BJ (cell line): ENCODE measurements at regions not wholly inside any gene's neighbourhood (a gene's known extent, or its start where the extent isn't known, plus 50 kb on each side); places are given as distances from the start of the nearest gene placed in this dataset.

Experiments used
- CTCF ChIA-PET: fragments of 350-600 bp; formaldehyde crosslinking; extraction: SDS; loops from one replicate; lab custom pipeline; 2021; ENCODE audit warnings: antibody characterized with exemption, inconsistent platforms; lab: Yijun Ruan, JAX
- POLR2A ChIA-PET: fragments of 300-600 bp; sonication (Branson Sonifier 250); formaldehyde crosslinking; extraction: SDS; loops from one replicate; lab custom pipeline; 2021; ENCODE audit warnings: antibody characterized with exemption; lab: Charles Lee
- DNase-seq: peaks from one replicate; pipeline ENCODE4 v3.0.0-alpha.2; 2011; ENCODE audit warnings: low read depth
- H3K27me3 ChIP-seq: 2 replicates; pipeline ENCODE4 v1.6.0; 2011; ENCODE audit warnings: low read length; ENCODE audit not compliant: control insufficient read depth, insufficient read depth
- H3K36me3 ChIP-seq: 2 replicates; pipeline ENCODE4 v1.5.1; 2011; ENCODE audit warnings: low read length; ENCODE audit not compliant: control insufficient read depth, insufficient read depth
- H3K4me3 ChIP-seq: 2 replicates; pipeline ENCODE4 v1.5.1; 2011; ENCODE audit warnings: low read depth, mild to moderate bottlenecking, control low read depth, low read length
- CTCF ChIP-seq: IDR thresholded peaks from 2 replicates; pipeline ENCODE4 v1.5.1; 2011; ENCODE audit warnings: low read depth, mild to moderate bottlenecking, control low read depth, inconsistent platforms, low read length, moderate library complexity; ENCODE audit not compliant: insufficient read depth

GRCh38 chr2:62568074-62568473 lies 62.1 kb upstream of the TMEM17 start:
- ChIA-PET CTCF (no interaction called here), POLR2A (no interaction called here)
- H3K27me3 ChIP-seq: no peaks in the 10 kb centered on the region
- H3K36me3 ChIP-seq: no peaks in the 10 kb centered on the region
- no peak for TF ChIP-seq CTCF
- no peak for DNase-seq
- H3K4me3 ChIP-seq: no peak overlapping the region

GRCh38 chr2:62567669-62568068 lies 61.7 kb upstream of the TMEM17 start:
- Histone ChIP-seq H3K27me3 (no peaks in the 10 kb centered on the region), H3K4me3 (no peak overlapping the region), H3K36me3 (no peaks in the 10 kb centered on the region)
- TF ChIP-seq CTCF: no peak
- POLR2A ChIA-PET: no interaction called here
- no peak for DNase-seq
- CTCF ChIA-PET: no interaction called here

- Histone ChIP-seq H3K36me3 (no peaks in the 10 kb centered on the region), H3K27me3 (no peaks in the 10 kb centered on the region), H3K4me3 (no peak overlapping the region)
- POLR2A ChIA-PET: no interaction called here
- CTCF ChIA-PET: interaction anchor here (1.4 to 2.7 kb wide), 2 partner anchors 12 to 110 kb away, joined by 3 to 12 read pairs; no protein-coding TSS in a partner anchor
- no peak for DNase-seq
- no peak for TF ChIP-seq CTCF
These were observed 60.9 kb upstream of the TMEM17 start for GRCh38 chr2:62566847-62567246.

GRCh38 chr2:62565309-62565908 lies 59.4 kb upstream of the TMEM17 start:
- no peaks in the 10 kb centered on the region for H3K27me3 ChIP-seq
- DNase-seq: no peak
- no peaks in the 10 kb centered on the region for H3K36me3 ChIP-seq
- no peak overlapping the region for H3K4me3 ChIP-seq
- POLR2A ChIA-PET: no interaction called here
- TF ChIP-seq CTCF: no peak
- CTCF ChIA-PET: interaction anchor here (1.1 to 2.7 kb wide), 2 partner anchors 10 to 108 kb away, joined by 4 to 12 read pairs; no protein-coding TSS in a partner anchor

GRCh38 chr2:62564380-62565137 lies 58.6 kb upstream of the TMEM17 start:
- POLR2A ChIA-PET: no interaction called here
- Histone ChIP-seq H3K36me3 (no peaks in the 10 kb centered on the region), H3K27me3 (no peaks in the 10 kb centered on the region), H3K4me3 (no peak overlapping the region)
- DNase-seq: no peak
- no peak for TF ChIP-seq CTCF
- CTCF ChIA-PET: interaction anchor here (1.1 to 2.7 kb wide), 2 partner anchors 11 to 107 kb away, joined by 4 to 12 read pairs; no protein-coding TSS in a partner anchor
